HepG2 (cell line): ENCODE measurements at regions not wholly inside any gene's neighbourhood (a gene's known extent, or its start where the extent isn't known, plus 50 kb on each side); places are given as distances from the start of the nearest gene placed in this dataset.

Experiments used
- PLRG1 ChIP-seq: fragments of 450-650 bp; conservative IDR thresholded peaks from 2 replicates; pipeline ENCODE4 v1.6.1; 2016
- POLR2AphosphoS5 ChIP-seq: IDR thresholded peaks from 2 replicates; pipeline ENCODE4 v1.6.1; 2012; ENCODE audit warnings: low read depth, low read length
- PRDM10 ChIP-seq: sonication (generic); formaldehyde crosslinking; IDR thresholded peaks from 2 replicates; pipeline ENCODE4 v1.4.0; 2020; ENCODE audit warnings: low read depth, missing genetic modification reagents
- TAF15 ChIP-seq: fragments of 200-400 bp; formaldehyde crosslinking; IDR thresholded peaks from one replicate; pipeline ENCODE4 v1.6.1; 2018; ENCODE audit warnings: mild to moderate bottlenecking, low read depth, low read length; ENCODE audit not compliant: poor library complexity, severe bottlenecking
- TP53 ChIP-seq: sonication (generic); formaldehyde crosslinking; conservative IDR thresholded peaks from 2 replicates; pipeline ENCODE4 v1.4.0; 2020; ENCODE audit warnings: missing genetic modification reagents
- ZNF160 ChIP-seq: sonication (generic); formaldehyde crosslinking; IDR thresholded peaks from 2 replicates; pipeline ENCODE4 v1.8.0; 2022; ENCODE audit warnings: mild to moderate bottlenecking, inconsistent platforms, missing genetic modification reagents
- ZNF629 ChIP-seq: sonication (generic); formaldehyde crosslinking; conservative IDR thresholded peaks from 2 replicates; pipeline ENCODE4 v1.5.0; 2020; ENCODE audit warnings: missing genetic modification reagents
- TF ChIP-seq, protein P1 (sequence below): sonication (generic); formaldehyde crosslinking; IDR thresholded peaks from 2 replicates; pipeline ENCODE4 v1.5.0; 2020; ENCODE audit warnings: mild to moderate bottlenecking, missing genetic modification reagents, moderate library complexity
- TF ChIP-seq, protein P2 (sequence below): sonication (generic); formaldehyde crosslinking; IDR thresholded peaks from 2 replicates; pipeline ENCODE4 v1.4.0; 2020; ENCODE audit warnings: missing genetic modification reagents
- TF ChIP-seq, protein P3 (sequence below): sonication (generic); formaldehyde crosslinking; IDR thresholded peaks from 2 replicates; pipeline ENCODE4 v1.5.0; 2020; ENCODE audit warnings: missing genetic modification reagents, mild to moderate bottlenecking, borderline replicate concordance
- TF ChIP-seq, protein P4 (sequence below): sonication (generic); formaldehyde crosslinking; IDR thresholded peaks from 2 replicates; pipeline ENCODE4 v1.4.0; 2020; ENCODE audit warnings: mild to moderate bottlenecking, missing genetic modification reagents, borderline replicate concordance

GRCh38 chr20:55678126-55678525 lies 327.2 kb downstream of the CBLN4 start:
- TF ChIP-seq, protein P1, sequence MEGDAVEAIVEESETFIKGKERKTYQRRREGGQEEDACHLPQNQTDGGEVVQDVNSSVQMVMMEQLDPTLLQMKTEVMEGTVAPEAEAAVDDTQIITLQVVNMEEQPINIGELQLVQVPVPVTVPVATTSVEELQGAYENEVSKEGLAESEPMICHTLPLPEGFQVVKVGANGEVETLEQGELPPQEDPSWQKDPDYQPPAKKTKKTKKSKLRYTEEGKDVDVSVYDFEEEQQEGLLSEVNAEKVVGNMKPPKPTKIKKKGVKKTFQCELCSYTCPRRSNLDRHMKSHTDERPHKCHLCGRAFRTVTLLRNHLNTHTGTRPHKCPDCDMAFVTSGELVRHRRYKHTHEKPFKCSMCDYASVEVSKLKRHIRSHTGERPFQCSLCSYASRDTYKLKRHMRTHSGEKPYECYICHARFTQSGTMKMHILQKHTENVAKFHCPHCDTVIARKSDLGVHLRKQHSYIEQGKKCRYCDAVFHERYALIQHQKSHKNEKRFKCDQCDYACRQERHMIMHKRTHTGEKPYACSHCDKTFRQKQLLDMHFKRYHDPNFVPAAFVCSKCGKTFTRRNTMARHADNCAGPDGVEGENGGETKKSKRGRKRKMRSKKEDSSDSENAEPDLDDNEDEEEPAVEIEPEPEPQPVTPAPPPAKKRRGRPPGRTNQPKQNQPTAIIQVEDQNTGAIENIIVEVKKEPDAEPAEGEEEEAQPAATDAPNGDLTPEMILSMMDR (CRISPR knock-in tag): no peak
- no peak for TF ChIP-seq TP53 (CRISPR knock-in tag)
- TF ChIP-seq PRDM10 (CRISPR knock-in tag): no peak
- TF ChIP-seq, protein P2, sequence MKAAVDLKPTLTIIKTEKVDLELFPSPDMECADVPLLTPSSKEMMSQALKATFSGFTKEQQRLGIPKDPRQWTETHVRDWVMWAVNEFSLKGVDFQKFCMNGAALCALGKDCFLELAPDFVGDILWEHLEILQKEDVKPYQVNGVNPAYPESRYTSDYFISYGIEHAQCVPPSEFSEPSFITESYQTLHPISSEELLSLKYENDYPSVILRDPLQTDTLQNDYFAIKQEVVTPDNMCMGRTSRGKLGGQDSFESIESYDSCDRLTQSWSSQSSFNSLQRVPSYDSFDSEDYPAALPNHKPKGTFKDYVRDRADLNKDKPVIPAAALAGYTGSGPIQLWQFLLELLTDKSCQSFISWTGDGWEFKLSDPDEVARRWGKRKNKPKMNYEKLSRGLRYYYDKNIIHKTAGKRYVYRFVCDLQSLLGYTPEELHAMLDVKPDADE: no peak
- TF ChIP-seq POLR2AphosphoS5: no peak
- TF ChIP-seq ZNF160 (CRISPR knock-in tag): no peak
- no peak for TF ChIP-seq TAF15
- TF ChIP-seq, protein P3, sequence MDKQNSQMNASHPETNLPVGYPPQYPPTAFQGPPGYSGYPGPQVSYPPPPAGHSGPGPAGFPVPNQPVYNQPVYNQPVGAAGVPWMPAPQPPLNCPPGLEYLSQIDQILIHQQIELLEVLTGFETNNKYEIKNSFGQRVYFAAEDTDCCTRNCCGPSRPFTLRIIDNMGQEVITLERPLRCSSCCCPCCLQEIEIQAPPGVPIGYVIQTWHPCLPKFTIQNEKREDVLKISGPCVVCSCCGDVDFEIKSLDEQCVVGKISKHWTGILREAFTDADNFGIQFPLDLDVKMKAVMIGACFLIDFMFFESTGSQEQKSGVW (CRISPR knock-in tag): no peak
- TF ChIP-seq, protein P4, sequence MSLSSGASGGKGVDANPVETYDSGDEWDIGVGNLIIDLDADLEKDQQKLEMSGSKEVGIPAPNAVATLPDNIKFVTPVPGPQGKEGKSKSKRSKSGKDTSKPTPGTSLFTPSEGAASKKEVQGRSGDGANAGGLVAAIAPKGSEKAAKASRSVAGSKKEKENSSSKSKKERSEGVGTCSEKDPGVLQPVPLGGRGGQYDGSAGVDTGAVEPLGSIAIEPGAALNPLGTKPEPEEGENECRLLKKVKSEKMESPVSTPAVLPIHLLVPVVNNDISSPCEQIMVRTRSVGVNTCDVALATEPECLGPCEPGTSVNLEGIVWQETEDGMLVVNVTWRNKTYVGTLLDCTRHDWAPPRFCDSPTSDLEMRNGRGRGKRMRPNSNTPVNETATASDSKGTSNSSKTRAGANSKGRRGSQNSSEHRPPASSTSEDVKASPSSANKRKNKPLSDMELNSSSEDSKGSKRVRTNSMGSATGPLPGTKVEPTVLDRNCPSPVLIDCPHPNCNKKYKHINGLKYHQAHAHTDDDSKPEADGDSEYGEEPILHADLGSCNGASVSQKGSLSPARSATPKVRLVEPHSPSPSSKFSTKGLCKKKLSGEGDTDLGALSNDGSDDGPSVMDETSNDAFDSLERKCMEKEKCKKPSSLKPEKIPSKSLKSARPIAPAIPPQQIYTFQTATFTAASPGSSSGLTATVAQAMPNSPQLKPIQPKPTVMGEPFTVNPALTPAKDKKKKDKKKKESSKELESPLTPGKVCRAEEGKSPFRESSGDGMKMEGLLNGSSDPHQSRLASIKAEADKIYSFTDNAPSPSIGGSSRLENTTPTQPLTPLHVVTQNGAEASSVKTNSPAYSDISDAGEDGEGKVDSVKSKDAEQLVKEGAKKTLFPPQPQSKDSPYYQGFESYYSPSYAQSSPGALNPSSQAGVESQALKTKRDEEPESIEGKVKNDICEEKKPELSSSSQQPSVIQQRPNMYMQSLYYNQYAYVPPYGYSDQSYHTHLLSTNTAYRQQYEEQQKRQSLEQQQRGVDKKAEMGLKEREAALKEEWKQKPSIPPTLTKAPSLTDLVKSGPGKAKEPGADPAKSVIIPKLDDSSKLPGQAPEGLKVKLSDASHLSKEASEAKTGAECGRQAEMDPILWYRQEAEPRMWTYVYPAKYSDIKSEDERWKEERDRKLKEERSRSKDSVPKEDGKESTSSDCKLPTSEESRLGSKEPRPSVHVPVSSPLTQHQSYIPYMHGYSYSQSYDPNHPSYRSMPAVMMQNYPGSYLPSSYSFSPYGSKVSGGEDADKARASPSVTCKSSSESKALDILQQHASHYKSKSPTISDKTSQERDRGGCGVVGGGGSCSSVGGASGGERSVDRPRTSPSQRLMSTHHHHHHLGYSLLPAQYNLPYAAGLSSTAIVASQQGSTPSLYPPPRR (CRISPR knock-in tag): no peak
- no peak for TF ChIP-seq PLRG1
- no peak for TF ChIP-seq ZNF629 (CRISPR knock-in tag)
